ENCODE measurements at regions not wholly inside any gene's neighbourhood (a gene's known extent, or its start where the extent isn't known, plus 50 kb on each side); places are given as distances from the start of the nearest gene placed in this dataset.

GRCh38 chr4:12555011-12555410 lies 929.1 kb downstream of the RAB28 start:
- no peak overlapping the region for H3K4me3 ChIP-seq
- intact Hi-C loops (cut with DNase I; ENCODE audit: low total_unique reads): no loop called here
- DNase-seq: no peak
- no peaks in the 10 kb centered on the region for H3K4me1 ChIP-seq
- no peaks in the 10 kb centered on the region for H3K27me3 ChIP-seq (replicated peaks in 1 of 7)
- 71 to 87% (median 72%) methylated on average over 4 of the region's 4 CpGs for WGBS, 5 donors
- TF ChIP-seq POLR2AphosphoS5 (IDR thresholded peaks at IDR 0.05) (no peak), CTCF (IDR thresholded peaks at IDR 0.05 in 8 of 11, conservative IDR thresholded peaks at IDR 0.05 in 3 of 11) (no peak)
- H3K36me3 ChIP-seq: no peaks in the 10 kb centered on the region
- H3K9me3 ChIP-seq: peaks cover 0 to 29% (median 22%) of the 10 kb centered on the region in 8 donors
- H3K27ac ChIP-seq: no peak overlapping the region

- H3K4me1 ChIP-seq: no peaks in the 10 kb centered on the region
- no peaks in the 10 kb centered on the region for H3K27me3 ChIP-seq (replicated peaks in 1 of 7)
- H3K4me3 ChIP-seq: no peak overlapping the region
- 56 to 83% (median 71%) methylated on average over 4 of the region's 4 CpGs for WGBS, 5 donors
- no peak for TF ChIP-seq CTCF (IDR thresholded peaks at IDR 0.05 in 8 of 11, conservative IDR thresholded peaks at IDR 0.05 in 3 of 11)
- no peak for TF ChIP-seq POLR2AphosphoS5 (IDR thresholded peaks at IDR 0.05)
- no peak for TF ChIP-seq POLR2A (IDR thresholded peaks at IDR 0.05)
- peaks cover 0 to 25% (median 16%) of the 10 kb centered on the region in 8 donors for H3K9me3 ChIP-seq
- DNase-seq: no peak
- intact Hi-C loops (cut with DNase I; ENCODE audit: low total_unique reads): no loop called here
- H3K27ac ChIP-seq: no peak overlapping the region
- H3K36me3 ChIP-seq: no peaks in the 10 kb centered on the region
These were observed 935.5 kb downstream of the RAB28 start for GRCh38 chr4:12548678-12549077.

GRCh38 chr4:12545812-12546211 lies 938.3 kb downstream of the RAB28 start:
- WGBS, 5 donors: 0 to 76% (median 67%) methylated on average over 1 of the region's 1 CpG
- Histone ChIP-seq H3K27ac (no peak overlapping the region), H3K9me3 (peaks cover 0 to 6% (median 5%) of the 10 kb centered on the region in 8 donors), H3K27me3 (replicated peaks in 1 of 7) (no peaks in the 10 kb centered on the region), H3K4me3 (no peak overlapping the region), H3K4me1 (no peaks in the 10 kb centered on the region), H3K36me3 (no peaks in the 10 kb centered on the region)
- intact Hi-C loops (cut with DNase I; ENCODE audit: low total_unique reads): no loop called here
- TF ChIP-seq CTCF (IDR thresholded peaks at IDR 0.05 in 8 of 11, conservative IDR thresholded peaks at IDR 0.05 in 3 of 11): no peak
- no peak for TF ChIP-seq POLR2A (IDR thresholded peaks at IDR 0.05)
- no peak for TF ChIP-seq POLR2AphosphoS5 (IDR thresholded peaks at IDR 0.05)
- DNase-seq: no peak

GRCh38 chr4:12538162-12538561 lies 946.0 kb downstream of the RAB28 start:
- 90 to 94% (median 93%) methylated on average over 17 of the region's 17 CpGs for WGBS, 5 donors
- intact Hi-C loops (cut with DNase I; ENCODE audit: low total_unique reads): no loop called here
- TF ChIP-seq POLR2AphosphoS5 (IDR thresholded peaks at IDR 0.05) (no peak), POLR2A (IDR thresholded peaks at IDR 0.05) (no peak), CTCF (IDR thresholded peaks at IDR 0.05 in 8 of 11, conservative IDR thresholded peaks at IDR 0.05 in 3 of 11) (no peak)

More at GRCh38 chr4:12538162-12538561, 946.0 kb downstream of the RAB28 start:
- Histone ChIP-seq H3K9me3 (peaks cover 0 to 3% (median 0%) of the 10 kb centered on the region in 8 donors), H3K27me3 (replicated peaks in 1 of 7) (no peaks in the 10 kb centered on the region), H3K4me1 (no peaks in the 10 kb centered on the region), H3K36me3 (no peaks in the 10 kb centered on the region), H3K27ac (no peak overlapping the region), H3K4me3 (no peak overlapping the region)
- no peak for DNase-seq
